ENCODE measurements at regions not wholly inside any gene's neighbourhood (a gene's known extent, or its start where the extent isn't known, plus 50 kb on each side); places are given as distances from the start of the nearest gene placed in this dataset.

DNA sequence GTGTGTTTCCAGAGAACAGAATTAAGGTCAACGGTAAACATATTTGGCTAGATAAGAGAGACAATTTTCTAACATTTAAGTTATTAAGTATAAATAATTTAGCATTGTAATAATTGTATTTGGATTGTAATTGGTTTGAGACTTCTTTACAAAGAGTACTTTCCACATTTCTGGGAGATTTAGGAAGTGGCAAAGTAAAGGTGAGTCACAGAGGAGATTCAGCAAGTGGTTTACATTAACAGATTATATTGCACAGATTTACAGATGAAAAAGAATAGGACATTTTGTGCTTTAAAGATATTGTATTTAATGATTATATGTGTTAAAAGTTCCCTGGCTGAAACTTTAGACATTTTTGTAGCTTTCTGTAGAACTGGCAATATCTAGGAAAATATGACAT is 584.4 kb upstream of the AADAT start:
- TF ChIP-seq, protein P1, sequence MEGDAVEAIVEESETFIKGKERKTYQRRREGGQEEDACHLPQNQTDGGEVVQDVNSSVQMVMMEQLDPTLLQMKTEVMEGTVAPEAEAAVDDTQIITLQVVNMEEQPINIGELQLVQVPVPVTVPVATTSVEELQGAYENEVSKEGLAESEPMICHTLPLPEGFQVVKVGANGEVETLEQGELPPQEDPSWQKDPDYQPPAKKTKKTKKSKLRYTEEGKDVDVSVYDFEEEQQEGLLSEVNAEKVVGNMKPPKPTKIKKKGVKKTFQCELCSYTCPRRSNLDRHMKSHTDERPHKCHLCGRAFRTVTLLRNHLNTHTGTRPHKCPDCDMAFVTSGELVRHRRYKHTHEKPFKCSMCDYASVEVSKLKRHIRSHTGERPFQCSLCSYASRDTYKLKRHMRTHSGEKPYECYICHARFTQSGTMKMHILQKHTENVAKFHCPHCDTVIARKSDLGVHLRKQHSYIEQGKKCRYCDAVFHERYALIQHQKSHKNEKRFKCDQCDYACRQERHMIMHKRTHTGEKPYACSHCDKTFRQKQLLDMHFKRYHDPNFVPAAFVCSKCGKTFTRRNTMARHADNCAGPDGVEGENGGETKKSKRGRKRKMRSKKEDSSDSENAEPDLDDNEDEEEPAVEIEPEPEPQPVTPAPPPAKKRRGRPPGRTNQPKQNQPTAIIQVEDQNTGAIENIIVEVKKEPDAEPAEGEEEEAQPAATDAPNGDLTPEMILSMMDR (IDR thresholded peaks at IDR 0.05; ENCODE audit: borderline replicate concordance, insufficient read depth, low read depth, low read length): no peak
- H3K4me3 ChIP-seq (ENCODE audit: low read depth, low read length): no peak overlapping the region

DNA sequence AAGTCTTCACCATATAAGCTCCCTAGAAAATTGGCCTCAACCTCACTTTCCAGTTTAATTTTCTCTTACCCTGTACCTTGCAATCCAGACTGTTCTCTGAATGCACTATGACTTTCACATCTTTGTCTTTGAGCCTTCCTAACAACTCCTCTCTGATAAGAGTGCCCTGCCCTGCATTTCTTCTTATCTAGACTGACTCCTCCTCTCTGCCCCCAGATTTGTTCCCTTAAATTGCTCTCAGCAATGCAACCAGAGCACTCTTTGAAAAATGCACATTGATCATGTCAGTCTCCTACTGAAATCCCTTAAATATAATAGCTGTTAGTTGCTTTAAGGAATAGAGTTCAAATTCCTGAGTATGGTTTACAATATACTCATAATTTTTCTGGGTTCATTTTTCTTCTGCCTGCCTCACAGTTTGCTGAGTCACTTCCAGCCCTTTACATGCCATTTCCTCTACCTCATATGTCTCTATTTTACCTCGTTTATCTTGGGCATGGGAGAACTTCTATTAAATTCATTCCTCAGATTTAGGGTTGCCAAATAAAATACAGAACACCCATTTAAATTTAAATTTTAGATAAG is 582.7 kb upstream of the AADAT start:
- TF ChIP-seq, protein P1 (IDR thresholded peaks at IDR 0.05; ENCODE audit: borderline replicate concordance, insufficient read depth, low read depth, low read length): no peak
- H3K4me3 ChIP-seq (ENCODE audit: low read depth, low read length): no peak overlapping the region

DNA sequence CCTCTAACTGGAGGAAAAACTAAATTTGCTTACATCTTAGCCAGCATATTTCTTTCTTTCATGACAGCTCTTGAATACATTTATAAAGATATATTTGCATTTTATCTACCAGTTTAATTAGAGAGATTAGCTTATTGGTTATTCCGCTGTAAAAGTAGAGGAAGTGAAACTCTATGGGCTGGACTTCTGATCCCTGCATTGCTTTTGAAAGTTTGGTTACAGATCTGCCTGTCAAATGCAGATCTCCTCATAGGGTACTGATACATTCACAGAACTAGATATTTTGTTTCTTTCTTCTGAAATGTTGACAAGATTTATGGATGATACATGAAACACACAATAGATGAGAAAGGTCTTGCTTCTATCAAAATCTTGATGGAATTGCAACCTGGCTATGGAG is 581.4 kb upstream of the AADAT start:
- H3K4me3 ChIP-seq (ENCODE audit: low read depth, low read length): no peak overlapping the region
- TF ChIP-seq, protein P1 (IDR thresholded peaks at IDR 0.05; ENCODE audit: borderline replicate concordance, insufficient read depth, low read depth, low read length): no peak

DNA sequence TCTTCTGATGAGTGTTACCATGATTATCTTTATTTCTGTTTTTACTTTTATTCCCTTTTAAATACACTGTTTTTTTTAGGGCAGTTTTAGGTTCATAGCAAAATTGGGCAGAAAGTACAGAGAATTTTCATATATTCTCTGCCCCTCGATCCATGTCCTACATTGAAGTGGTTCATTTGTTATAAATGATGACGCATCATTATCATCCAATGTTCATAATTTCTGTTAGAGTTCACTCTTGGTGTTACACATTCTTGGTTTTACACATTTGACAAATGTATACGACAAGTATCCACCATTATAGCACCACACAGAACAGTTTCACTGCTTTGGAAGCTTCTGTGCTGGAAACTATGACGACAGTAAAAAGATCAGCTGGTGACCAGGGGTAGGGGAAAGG is 578.1 kb upstream of the AADAT start:
- TF ChIP-seq, protein P1 (IDR thresholded peaks at IDR 0.05; ENCODE audit: borderline replicate concordance, insufficient read depth, low read depth, low read length): no peak

DNA sequence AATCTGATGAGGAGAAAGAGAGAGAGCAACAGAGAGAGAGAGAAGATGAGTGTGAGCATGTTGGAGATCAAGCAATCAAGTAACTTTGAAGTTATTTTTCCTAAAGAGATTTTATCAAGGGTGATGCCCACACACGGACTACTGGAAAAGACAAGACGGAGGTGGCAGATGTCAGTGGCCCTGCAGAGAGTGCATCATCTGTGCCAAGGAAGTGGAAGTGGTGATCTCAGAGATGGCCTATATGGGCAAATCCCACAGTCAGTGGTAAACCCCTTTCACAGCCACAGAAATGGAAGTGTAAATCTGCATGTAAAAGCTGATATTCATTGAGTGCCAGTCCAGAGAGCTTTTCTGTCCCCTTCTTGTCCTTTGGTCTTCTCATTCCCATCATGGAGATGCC is 577.2 kb upstream of the AADAT start:
- TF ChIP-seq, protein P1 (IDR thresholded peaks at IDR 0.05; ENCODE audit: borderline replicate concordance, insufficient read depth, low read depth, low read length): no peak
- no peak overlapping the region for H3K4me3 ChIP-seq (ENCODE audit: low read depth, low read length)

More for the DNA sequence above, 578.1 kb upstream of the AADAT start:
- H3K4me3 ChIP-seq (ENCODE audit: low read depth, low read length): no peak overlapping the region

DNA sequence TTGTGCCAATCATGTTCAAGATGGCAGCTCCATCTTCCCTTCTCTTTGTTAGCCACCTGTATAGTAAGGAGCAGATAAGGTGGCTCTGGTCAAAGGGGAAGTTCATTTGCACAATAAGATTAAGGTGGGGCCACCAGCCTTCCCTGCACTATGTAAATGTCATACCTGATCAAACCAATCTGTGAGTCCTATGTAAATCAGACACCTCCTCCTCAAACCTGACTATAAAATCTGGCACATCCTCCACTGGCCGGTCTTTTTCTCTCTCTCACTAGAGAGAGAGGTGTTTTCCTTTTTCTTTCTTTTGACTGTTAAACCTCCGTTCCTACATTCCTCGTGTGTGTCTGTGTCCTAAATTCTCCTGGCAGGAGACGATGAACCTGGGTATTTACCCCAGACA is 572.5 kb upstream of the AADAT start:
- TF ChIP-seq, protein P1 (IDR thresholded peaks at IDR 0.05; ENCODE audit: borderline replicate concordance, insufficient read depth, low read depth, low read length): no peak
- no peak overlapping the region for H3K4me3 ChIP-seq (ENCODE audit: low read depth, low read length)

DNA sequence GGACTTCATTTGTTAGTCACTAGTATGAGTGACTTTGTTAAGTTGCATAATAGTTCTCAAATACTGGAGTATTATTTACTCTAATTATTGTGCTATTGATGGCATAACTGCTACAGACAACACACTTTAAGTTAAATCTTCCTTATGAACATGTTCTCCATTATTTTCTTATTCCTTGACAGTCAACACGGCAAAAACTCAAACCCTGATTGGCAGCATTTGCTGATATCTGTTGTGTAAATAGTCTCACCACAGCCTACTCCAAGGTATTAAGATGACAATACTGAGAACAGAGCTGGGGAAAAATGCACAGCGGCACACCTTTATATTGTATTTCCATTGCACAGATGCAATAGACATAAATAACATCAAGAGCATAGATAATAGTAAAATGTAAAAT is 568.0 kb upstream of the AADAT start:
- H3K4me3 ChIP-seq (ENCODE audit: low read depth, low read length): no peak overlapping the region
- TF ChIP-seq, protein P1 (IDR thresholded peaks at IDR 0.05; ENCODE audit: borderline replicate concordance, insufficient read depth, low read depth, low read length): no peak
